ENCODE measurements at regions not wholly inside any gene's neighbourhood (a gene's known extent, or its start where the extent isn't known, plus 50 kb on each side); places are given as distances from the start of the nearest gene placed in this dataset.

DNA sequence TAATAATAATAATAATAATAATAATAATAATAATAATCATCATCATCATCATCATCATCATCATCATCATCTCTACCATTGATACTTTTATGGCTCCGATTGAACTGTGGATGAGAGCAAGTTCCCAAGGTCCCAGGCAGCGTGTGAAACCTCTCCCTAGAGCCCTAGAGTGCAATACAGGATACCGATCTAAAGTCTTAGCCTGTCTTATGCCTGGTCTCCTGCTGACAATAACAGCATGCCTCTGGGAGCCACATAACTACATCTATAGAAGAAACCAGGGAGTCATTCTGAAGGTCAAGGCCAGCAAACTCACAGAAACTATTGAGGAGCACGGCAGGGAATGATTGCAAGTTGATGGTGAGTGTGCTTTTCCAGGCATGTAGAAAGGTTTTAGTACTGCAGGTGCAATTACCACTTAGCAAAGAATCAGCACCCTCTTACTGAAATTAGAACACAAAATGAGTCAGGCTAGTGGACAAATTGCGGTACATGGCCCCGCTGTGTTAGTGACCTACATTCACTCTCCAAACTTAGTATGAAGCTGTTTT is 457.2 kb upstream of the CDH20 start:
- Histone ChIP-seq H3K4me2 (ENCODE audit: insufficient read depth, insufficient read length, low read length) (no peak overlapping the region), H4K5ac (ENCODE audit: insufficient read length, low read depth, low read length) (no peak overlapping the region), H3K14ac (ENCODE audit: insufficient read depth, low read length) (no peak overlapping the region), H3K23ac (ENCODE audit: insufficient read length, low read depth, low read length) (no peak overlapping the region), H3K18ac (ENCODE audit: insufficient read length, low read depth, low read length) (no peak overlapping the region), H3K27ac (ENCODE audit: insufficient read length, low read depth, low read length) (no peak overlapping the region), H2BK120ac (ENCODE audit: low read depth, low read length, poor library complexity, severe bottlenecking) (no peak overlapping the region), H2BK12ac (ENCODE audit: insufficient read length, low read depth, low read length) (no peak overlapping the region), H3K56ac (ENCODE audit: insufficient read length, low read depth, low read length) (no peak overlapping the region), H3K23me2 (ENCODE audit: insufficient read length, low read depth, low read length, poor library complexity, severe bottlenecking) (no peaks in the 10 kb centered on the region), H2BK15ac (ENCODE audit: low read depth, low read length) (no peak overlapping the region), H4K8ac (replicated peaks; ENCODE audit: insufficient read length, low read depth, low read length) (no peak overlapping the region), H3K9me3 (ENCODE audit: control insufficient read depth, low read depth, low read length) (no peaks in the 10 kb centered on the region), H3K27me3 (ENCODE audit: insufficient read depth, low read length) (no peaks in the 10 kb centered on the region), H3K4me1 (ENCODE audit: insufficient read depth, low read length) (peaks cover 4% of the 10 kb centered on the region; the same call in 1 of the 2 replicates), H3K79me2 (ENCODE audit: insufficient read depth, low read length) (no peaks in the 10 kb centered on the region), H2BK20ac (ENCODE audit: low read depth, low read length, poor library complexity, severe bottlenecking) (no peak overlapping the region), H4K91ac (ENCODE audit: insufficient read length, low read depth, low read length) (no peak overlapping the region), H4K20me1 (ENCODE audit: control insufficient read depth, insufficient read depth, insufficient read length) (no peaks in the 10 kb centered on the region), H2AFZ (ENCODE audit: low read length) (no peak overlapping the region), H3T11ph (ENCODE audit: low read length) (no peak overlapping the region), H2BK5ac (ENCODE audit: insufficient read length, low read length) (no peak overlapping the region), H2AK5ac (ENCODE audit: insufficient read length, low read length) (no peak overlapping the region), H3K79me1 (ENCODE audit: insufficient read depth, low read depth, low read length, poor library complexity, severe bottlenecking) (no peaks in the 10 kb centered on the region), H3K4ac (ENCODE audit: low read depth, low read length) (no peak overlapping the region), H3K9ac (ENCODE audit: extremely low read depth, insufficient read length, low read length) (no peak overlapping the region)
- Mint-ChIP-seq H3K27ac (no peak overlapping the region), H3K4me3 (no peak overlapping the region), H3K27me3 (ENCODE audit: low read depth) (no peaks in the 10 kb centered on the region), H3K4me1 (peaks cover 0 to 5% of the 10 kb centered on the region in 2 experiments; a peak in 2 of 4 replicates), H3K9me3 (no peaks in the 10 kb centered on the region), H3K36me3 (ENCODE audit: insufficient read depth in 1 of 3, low read depth in 3 of 3) (no peaks in the 10 kb centered on the region)
- no peak for DNase-seq
- TF ChIP-seq CTCF (conservative IDR thresholded peaks at IDR 0.05): no peak
- no CpG with 5 or more reads among the region's 6 CpGs for WGBS (ENCODE audit: extremely low coverage, insufficient read length, low lambda C conversion rate)
